HG03432 (cell line): ENCODE measurements at regions not wholly inside any gene's neighbourhood (a gene's known extent, or its start where the extent isn't known, plus 50 kb on each side); places are given as distances from the start of the nearest gene placed in this dataset.

ENCODE experiments used
- ATAC-seq: cut with Tn5 transposase; IDR thresholded peaks from one replicate; pipeline ENCODE4 v1.9.1; 2021; ENCODE audit warnings: mild to moderate bottlenecking, moderate library complexity; ENCODE audit not compliant: unreplicated experiment

DNA sequence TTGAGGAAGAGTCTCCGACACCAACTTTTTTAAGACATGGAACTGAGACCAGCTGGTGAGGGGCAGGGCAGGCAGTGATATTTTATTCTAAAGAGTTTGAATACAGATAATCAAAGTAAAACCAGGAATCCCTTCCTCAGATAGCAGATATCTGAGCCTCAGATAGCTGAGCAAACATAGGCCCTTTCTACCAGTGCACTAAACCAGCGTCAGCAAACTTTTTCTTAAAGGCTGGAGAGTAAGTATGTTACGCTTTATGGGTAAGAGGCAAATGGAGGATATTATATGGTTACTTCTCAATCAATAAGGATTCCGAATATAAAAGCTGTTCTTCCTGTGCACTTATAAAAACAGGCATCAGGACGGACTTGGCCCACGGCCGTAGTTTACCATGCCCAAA lies 73.9 kb downstream of the WNT5A start:
- no peak for ATAC-seq

DNA sequence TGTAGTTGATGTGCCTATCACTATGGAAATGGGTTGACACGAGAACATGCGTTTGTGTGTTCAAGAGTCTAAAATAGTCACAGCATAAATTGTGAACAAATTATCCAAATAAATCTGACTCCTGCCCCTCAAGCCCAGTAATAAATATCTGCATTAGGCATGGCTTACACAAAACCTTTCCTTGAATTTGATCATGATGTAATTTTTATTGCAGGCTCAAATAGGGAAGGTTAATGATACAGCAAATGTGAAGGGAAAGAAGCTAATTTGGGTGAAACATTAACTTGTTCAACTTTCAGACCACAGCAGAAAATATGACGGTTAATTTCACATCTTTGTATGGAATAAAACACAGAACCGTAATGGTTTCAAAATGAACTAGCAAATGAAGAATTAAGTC lies 74.6 kb downstream of the WNT5A start:
- ATAC-seq, result no peak

DNA sequence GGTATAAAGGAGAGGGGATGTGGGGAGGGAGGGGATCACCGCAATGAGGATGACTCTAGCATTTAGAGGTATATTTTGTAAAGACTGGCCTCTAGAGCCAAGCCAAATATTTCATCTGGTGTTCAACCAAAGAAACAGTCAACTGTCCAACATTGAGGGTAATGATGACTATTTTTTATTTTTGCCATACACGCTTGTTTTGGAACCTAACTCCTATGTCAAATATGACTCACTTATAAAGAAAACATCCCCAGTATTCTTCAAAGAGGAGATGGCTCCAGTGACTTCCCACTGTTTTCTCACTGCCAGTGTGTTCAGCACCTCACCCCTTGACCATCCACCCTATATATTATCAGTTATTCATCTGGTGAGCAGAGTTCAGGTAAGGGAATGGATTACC lies 77.3 kb downstream of the WNT5A start:
- ATAC-seq, result no peak

DNA sequence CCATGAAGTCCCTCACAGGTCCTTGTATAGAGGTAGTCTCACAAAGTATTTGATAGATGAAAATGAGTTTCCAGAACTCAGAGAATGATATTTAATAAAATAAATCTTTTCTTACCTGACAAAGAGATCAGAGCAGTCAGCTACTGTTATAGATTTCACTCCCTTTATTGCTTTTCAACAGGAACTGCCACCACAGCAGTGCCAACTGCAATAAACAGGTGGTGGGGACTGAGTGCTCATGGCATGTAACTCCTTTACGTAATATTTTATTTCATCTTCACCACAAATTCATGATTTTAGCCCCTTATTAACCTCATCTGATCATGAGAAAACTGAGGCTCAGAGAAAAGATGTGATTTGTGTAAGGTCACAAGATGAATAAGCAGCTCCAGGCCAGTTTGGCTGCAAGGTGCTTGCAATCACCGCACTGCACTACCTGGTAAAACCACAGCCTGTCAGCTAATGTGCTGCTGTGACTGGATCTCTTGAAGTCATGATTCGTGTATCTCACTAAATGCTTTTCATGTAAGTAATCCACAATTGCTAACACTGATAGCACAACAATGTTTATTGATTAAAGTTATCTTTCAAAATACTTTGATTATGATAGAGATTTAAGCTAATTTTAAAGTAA lies 78.8 kb downstream of the WNT5A start:
- ATAC-seq, result no peak

DNA sequence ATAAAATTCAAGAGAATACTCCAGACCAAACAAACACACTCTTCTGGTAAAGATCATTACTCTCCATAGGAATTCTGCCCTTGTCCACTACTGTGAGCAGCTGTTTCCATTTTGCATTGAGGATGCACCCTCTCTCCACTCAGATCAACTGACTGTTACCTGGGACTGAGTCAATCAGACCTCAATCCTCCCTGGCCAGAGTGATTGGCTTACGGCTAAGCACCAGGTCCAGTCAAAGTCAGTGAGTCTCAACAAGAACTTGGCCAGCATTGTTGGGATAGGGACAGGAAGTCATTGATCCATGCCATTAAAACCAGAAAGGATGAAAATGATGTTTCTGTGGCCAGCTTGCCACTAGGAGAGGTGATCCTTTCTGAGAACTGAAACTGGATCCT lies 79.7 kb downstream of the WNT5A start:
- no peak for ATAC-seq

DNA sequence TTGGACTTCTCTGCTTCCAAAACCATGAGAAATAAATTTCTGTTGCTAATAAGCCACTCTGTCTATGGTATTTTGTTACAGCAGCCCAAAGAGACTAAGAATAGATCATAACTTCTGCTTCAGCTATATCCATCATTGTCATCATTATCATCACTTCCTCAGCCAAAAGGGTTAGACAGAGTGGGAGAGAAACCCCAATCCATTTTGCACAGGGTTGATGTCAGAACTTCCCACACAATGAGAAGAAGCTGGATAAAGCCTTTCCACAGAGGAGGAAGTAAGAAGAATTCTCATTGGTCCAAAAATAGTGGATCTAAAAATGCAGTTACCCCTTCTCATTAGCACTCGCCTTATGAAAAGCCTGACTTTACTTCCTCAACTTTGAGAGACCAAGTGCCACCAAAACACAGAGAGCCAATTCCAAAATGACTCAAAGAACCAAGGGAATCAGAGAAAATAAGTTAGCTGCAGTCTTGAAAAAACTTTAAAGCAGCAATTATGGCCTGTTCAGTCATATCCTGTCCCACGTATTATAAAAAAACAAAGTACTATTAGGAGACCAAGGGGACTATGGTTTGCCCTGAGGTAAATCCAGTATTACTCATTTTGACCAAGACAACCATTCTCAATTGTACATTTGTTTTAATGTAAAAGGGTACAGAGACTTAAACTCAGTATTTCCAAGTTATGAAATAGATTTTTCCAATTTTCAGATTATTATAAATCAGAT lies 80.2 kb downstream of the WNT5A start:
- ATAC-seq, result no peak

DNA sequence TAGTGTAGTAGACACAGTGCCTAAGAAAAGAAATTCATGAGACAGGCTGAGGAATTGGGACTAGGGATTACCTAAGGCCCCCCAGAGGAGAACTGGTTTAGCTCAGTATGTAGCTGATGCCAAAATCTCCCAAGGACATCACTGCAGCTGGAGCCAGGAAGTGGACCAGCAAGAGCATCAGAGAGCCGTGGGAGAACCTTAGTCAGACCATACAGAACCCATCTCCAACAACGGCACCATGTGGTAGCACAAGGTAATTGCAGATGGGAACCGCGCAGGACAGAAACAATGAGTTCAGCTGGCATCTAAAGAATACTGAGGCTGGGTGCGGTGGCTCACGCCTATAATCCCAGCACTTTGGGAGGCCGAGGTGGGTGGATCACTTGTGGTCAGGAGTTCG lies 81.7 kb downstream of the WNT5A start:
- ATAC-seq, result no peak

DNA sequence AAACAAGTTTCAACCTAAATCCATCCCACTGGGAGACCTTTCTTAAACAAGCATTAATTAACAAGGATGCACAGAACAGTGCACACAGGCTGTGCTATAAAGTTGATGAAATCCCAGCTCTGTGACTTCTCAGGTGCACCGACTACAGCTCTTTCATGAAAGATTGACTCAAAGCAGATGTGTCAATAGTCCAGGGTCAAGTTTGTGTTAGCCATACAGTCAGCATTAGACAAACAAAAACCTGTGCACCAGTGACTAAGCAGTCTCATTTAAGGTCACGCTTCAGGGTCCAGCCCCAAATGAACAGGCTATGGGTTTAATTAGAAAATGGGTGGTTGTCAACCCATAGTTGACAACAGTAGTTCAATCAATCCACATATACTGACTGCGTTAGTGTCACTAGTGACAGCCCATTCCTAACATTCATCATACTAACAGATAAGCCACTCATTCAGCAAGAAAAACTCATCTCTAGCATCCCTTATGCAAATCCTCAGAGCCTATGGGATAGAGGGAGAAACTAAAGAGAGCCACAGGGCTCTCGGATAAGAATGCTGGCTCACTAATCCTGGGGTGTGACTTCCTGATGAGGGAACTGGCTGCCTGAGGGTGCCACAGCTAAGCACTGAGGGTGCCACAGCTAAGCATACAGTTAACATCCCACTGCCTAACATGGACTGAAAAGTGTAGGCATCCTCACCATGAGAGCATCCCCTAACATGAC lies 84.1 kb downstream of the WNT5A start:
- no peak for ATAC-seq

DNA sequence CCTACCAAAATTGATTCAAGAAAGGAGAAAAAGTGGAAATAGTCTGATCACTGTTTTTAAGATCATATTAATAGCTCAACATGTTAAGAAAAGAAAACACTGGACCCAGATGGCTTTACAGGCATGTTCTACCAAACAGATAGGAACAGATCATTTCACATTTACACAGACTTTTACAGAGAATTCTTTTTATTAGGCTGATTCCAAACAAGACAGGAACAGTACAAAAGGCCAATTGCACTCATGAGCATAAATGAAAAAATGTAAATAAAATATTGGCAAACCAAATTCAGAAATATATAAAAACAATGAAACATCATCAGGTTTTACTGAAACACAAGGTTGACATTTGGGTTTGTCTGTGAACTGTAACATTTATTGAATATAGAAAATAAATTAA lies 106.5 kb downstream of the WNT5A start:
- no peak for ATAC-seq

DNA sequence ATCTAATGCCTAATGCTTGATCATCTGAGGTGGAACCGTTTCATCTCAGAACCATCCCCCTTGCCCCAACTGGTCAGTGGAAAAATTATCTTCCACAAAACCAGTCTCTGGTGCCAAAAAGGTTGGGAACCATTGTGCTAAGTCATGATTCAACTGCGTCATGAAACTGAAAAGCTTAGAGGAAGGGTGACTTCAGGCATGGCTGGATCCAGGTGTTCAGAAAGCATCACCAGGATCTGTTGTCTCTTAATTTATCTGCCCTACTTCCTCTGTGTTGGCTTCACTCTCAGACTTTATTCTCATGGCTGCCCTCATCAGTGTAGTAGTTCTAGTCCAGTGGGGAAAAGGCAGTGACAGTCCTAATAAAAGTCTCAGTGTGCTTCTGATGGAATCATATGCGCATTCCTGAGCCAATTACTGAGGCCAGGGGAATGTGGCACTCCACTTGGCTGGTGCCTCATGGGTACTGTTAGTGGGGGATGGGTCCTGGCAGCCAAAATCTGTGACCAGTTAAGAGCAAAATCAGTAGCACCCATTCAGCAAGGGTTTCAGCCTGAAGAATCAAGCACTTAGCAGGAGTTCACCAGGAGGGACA lies 110.3 kb downstream of the WNT5A start:
- no peak for ATAC-seq

DNA sequence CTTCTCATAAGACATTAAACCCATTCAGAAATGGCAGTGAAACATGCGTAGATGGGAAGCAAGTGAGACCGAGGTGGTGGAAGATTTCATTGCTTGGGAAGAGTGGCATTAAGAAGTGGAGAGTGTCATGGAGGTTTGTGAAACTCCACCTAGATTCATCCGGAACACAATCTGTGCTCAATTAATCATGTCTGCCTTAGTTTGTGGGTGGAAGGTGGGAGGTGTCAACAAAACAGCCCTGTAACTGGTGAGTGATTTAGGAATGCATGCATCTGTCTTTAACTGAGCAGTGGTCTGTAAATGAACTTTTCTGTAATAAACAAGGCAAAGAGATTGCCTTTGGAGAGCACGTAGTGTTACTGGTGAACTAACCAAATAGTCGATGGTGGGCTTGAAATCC lies 113.7 kb downstream of the WNT5A start:
- no peak for ATAC-seq

DNA sequence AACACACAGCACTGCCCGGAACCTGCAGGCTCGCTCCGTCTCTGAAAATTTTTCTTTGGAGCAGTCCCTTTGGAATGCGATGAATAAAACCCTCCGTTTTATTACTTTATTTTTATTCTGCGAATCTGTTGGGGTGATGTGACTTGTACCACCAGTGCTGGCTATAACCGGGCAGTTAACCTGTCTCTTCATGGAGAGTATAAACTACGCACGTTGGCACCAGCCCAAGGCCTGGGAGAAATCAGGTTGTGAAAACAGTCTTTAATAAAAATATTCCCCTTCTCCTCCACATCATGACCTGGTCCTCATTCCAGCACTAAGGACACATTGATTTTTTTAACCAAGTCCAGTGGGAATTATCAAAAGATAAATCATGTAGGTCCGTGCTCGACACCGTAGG lies 116.8 kb downstream of the WNT5A start:
- ATAC-seq, result no peak

DNA sequence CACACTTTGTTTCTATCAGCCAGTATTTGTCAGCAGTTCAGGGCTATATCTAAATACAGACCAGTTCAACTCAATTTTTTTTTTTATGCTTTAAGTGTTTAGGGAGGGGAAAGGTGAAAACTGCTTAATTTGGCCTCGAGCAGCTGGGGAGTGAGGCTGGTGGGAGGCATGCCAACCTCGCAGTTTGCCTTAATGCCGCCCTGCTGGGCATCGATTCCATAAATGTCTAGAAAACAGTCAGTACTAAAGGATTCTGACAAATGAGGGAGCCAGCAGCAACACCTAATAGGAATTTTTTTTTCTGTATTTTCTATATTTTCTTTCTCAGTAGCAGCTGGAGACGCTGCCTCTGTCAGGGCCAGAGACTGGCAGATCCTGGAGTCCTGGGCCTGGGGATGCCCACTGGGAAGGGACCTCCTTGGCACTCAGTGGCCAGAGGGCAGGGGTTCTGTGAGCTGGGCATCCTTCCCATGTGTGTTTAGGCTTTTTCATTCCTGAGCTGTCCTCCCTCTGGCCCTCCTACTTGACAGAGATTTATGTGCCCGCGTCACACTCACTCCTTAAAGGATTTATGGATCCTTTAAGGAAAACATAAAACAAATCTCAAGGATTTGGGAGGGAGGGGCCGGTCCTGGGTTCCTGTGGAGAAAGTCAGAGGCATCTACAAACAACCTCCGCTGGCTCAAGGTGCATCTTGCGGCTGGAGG lies 117.8 kb downstream of the WNT5A start:
- no peak for ATAC-seq

DNA sequence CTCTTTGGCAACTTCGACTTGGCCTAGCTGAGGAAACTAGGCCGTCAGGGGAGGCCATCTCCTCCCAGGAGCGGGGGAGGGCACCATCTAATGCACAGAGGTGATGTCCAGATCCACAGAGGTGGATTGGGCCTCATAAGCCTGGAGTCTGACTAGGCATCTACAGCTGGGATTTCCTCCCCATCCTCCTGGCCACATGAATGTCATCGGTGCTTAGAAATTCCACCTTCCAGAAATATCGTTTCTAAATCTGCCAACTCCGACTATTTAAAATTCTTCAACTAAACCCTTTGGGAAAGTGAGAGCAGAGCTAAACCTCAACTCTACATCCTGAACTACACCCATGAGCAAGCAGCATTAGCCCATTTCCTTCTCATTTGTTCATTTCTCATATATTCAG lies 118.7 kb downstream of the WNT5A start:
- no peak for ATAC-seq

DNA sequence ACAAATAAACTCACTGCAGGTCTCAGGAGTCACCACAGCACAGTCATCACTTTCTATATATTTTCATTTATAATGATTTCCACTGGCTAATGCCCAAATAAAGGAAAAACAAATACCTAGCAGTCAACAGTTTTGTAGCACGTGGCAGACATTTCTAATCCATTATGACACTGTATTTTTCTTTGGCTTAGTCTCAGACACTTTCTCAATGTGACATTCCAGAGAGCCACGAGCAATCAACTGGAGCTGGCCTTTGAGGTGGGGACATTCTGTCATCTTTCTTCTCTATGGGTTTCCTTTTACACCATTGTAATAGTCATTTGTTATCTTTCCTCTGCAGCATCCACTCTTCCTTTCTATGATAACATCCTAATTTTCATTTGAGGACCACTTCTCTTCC lies 119.7 kb downstream of the WNT5A start:
- ATAC-seq, result no peak

DNA sequence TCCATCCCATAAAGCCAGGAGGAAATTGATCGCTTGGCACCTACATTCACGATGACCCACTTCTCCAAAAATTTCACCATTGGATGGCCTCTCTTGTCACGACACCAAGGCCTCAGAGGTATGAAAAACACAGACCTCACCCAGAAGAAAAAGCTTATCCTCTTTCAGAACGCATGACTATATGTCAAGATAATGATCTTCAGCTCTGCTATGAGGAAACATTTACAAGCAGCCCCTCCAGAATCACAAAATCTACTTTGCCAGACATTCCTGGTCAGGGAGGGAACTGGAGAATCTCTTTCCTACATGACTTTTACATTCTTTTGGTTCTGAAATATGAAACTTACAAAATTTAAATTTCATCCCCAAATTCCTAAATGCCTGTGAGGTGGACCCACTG lies 122.7 kb downstream of the WNT5A start:
- ATAC-seq, result no peak

DNA sequence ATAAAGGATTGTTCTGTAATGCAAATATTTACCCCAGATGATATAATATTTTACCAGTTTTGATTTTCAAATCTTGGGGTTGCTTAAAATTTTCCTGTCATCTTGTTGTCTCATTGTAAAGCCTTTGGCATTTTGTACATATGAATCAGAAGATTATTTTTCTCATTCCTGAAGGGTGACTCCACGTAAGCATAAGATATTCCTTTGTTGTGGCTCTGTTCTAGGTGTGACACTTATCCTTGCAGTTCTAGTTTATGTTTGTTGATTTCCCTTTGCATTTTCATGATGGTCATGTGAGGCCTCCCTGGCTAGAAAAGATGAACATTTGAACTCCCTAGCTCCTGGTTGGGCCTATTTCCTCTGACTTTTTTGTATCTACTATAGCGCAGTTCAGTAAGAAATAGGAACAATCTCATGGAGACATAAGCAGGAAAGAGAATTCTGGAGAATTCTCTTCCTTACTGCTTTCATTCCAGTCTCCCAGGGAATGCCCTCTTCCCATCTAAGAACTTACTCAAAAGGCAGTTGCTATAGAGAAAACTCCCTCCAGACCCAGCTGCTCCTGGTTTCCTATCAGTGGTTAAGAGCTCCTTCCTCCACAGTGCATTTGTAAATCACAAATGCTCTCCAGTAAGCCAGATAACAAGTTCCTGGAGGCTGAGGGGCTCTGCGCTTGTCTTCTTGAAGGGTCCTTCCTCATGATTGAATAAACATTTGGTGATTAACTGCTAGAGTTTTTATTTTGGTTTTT lies 124.7 kb downstream of the WNT5A start:
- ATAC-seq, result no peak

DNA sequence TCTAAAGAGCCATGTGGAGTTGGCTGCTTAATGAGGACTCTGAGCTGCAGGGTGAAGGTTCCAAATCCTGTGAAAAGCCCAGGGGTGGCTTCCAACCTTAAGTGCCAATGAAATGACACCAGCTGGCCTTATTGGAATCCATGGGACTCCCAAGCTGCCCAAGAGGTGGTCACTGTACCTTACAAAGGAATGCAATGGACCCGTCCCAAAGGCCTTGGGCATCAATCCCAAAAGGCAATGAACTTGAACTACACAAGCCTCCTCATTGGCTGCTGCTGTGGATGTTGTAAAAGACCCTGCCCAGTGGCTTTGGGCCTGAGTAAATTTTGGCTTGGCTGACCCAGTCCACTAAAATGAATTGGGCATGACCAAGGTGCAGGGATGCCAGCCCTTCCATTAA lies 129.3 kb downstream of the WNT5A start:
- no peak for ATAC-seq

DNA sequence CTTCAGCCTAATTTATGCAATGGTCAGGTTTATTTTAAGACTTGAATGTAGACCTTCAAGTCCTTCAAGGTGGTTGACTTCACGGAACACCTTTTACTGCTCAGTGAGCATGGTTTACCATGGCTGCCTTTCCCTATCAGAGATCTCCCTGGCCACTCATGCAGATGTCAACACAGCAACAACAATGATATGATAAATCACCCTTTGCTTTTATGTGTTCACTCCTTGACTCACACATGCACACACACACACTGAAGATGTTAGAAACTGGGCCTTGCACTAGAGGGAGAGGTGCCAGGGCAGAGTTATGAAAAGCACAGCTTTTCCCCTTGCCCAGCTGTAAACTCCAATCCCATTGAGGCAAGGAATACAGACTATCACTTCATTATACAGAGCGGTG lies 134.4 kb downstream of the WNT5A start:
- no peak for ATAC-seq

DNA sequence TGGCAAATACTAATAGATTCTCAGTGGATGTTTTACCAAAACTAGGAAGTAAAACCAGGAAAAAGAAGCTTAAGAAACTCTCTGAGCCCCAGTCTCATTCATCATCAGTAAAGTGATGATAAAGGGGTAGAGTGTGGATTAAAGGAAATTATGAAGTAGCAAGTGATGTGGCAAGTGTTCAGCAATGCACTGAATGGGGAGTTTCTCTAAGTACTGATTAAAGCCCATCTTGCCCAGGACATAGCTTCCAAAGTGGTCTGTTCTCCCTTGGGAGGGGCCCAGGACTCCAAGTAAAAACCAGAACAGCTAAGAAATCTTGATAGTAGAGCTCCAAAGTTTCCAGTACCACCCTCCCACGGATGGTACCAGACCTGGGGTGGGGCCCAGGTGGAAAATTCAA lies 137.3 kb downstream of the WNT5A start:
- ATAC-seq, result no peak
